ENCODE measurements at regions not wholly inside any gene's neighbourhood (a gene's known extent, or its start where the extent isn't known, plus 50 kb on each side); places are given as distances from the start of the nearest gene placed in this dataset.
A peak's percentile ranks its signal among the peaks of the same experiment; 100 is the strongest.

GRCh38 chr1:22228074-22228473 is 85.2 kb upstream of the WNT4 start:
- no peak for DNase-seq (ENCODE audit: low read depth in 6 of 9, low spot score in 9 of 9)
- H3K36me3 ChIP-seq (ENCODE audit: control insufficient read depth in 2 of 2, insufficient read depth in 2 of 2, low read length in 1 of 2): no peaks in the 10 kb centered on the region
- peaks cover 0 to 2% of the 10 kb centered on the region in 2 donors for H3K27me3 ChIP-seq (ENCODE audit: control insufficient read depth in 2 of 2, insufficient read depth in 1 of 2, low read length in 1 of 2)
- H3K27ac ChIP-seq (ENCODE audit: low read depth in 1 of 2, low read length in 1 of 2): no peak overlapping the region
- H3K9me3 ChIP-seq (ENCODE audit: control insufficient read depth in 2 of 2, insufficient read depth in 1 of 2, low read length in 1 of 2): peaks cover 0 to 2% of the 10 kb centered on the region in 2 donors
- WGBS: 96% methylated on average over 8 of the region's 8 CpGs
- H3K4me1 ChIP-seq (ENCODE audit: control insufficient read depth in 2 of 2, insufficient read depth in 2 of 2, low read length in 2 of 2): no peaks in the 10 kb centered on the region
- no peak overlapping the region for H3K4me3 ChIP-seq (ENCODE audit: low read length in 2 of 2)

- Histone ChIP-seq H3K27ac (ENCODE audit: low read depth in 1 of 2, low read length in 1 of 2) (no peak overlapping the region), H3K36me3 (ENCODE audit: control insufficient read depth in 2 of 2, insufficient read depth in 2 of 2, low read length in 1 of 2) (no peaks in the 10 kb centered on the region), H3K4me3 (ENCODE audit: low read length in 2 of 2) (no peak overlapping the region), H3K9me3 (ENCODE audit: control insufficient read depth in 2 of 2, insufficient read depth in 1 of 2, low read length in 1 of 2) (peaks cover 0 to 2% of the 10 kb centered on the region in 2 donors), H3K27me3 (ENCODE audit: control insufficient read depth in 2 of 2, insufficient read depth in 1 of 2, low read length in 1 of 2) (peaks cover 0 to 3% of the 10 kb centered on the region in 2 donors), H3K4me1 (ENCODE audit: control insufficient read depth in 2 of 2, insufficient read depth in 2 of 2, low read length in 2 of 2) (no peaks in the 10 kb centered on the region)
- no peak for DNase-seq (ENCODE audit: low read depth in 6 of 9, low spot score in 9 of 9)
- 84% methylated on average over 7 of the region's 7 CpGs for WGBS
These were observed 85.6 kb upstream of the WNT4 start for GRCh38 chr1:22228505-22228911.

- H3K36me3 ChIP-seq (ENCODE audit: control insufficient read depth in 2 of 2, insufficient read depth in 2 of 2, low read length in 1 of 2): no peaks in the 10 kb centered on the region
- H3K4me1 ChIP-seq (ENCODE audit: control insufficient read depth in 2 of 2, insufficient read depth in 2 of 2, low read length in 2 of 2): no peaks in the 10 kb centered on the region
- H3K27ac ChIP-seq (ENCODE audit: low read depth in 1 of 2, low read length in 1 of 2): no peak overlapping the region
- no peak overlapping the region for H3K4me3 ChIP-seq (ENCODE audit: low read length in 2 of 2)
- peaks cover 0 to 2% of the 10 kb centered on the region in 2 donors for H3K9me3 ChIP-seq (ENCODE audit: control insufficient read depth in 2 of 2, insufficient read depth in 1 of 2, low read length in 1 of 2)
- peaks cover 0 to 10% of the 10 kb centered on the region in 2 donors for H3K27me3 ChIP-seq (ENCODE audit: control insufficient read depth in 2 of 2, insufficient read depth in 1 of 2, low read length in 1 of 2)
- no peak for DNase-seq (ENCODE audit: low read depth in 6 of 9, low spot score in 9 of 9)
- 93% methylated on average over 2 of the region's 2 CpGs for WGBS
These were observed 86.5 kb upstream of the WNT4 start for GRCh38 chr1:22229379-22229778.

GRCh38 chr1:22231068-22231593 is 88.2 kb upstream of the WNT4 start:
- H3K4me1 ChIP-seq (ENCODE audit: control insufficient read depth in 2 of 2, insufficient read depth in 2 of 2, low read length in 2 of 2): no peaks in the 10 kb centered on the region

DNA sequence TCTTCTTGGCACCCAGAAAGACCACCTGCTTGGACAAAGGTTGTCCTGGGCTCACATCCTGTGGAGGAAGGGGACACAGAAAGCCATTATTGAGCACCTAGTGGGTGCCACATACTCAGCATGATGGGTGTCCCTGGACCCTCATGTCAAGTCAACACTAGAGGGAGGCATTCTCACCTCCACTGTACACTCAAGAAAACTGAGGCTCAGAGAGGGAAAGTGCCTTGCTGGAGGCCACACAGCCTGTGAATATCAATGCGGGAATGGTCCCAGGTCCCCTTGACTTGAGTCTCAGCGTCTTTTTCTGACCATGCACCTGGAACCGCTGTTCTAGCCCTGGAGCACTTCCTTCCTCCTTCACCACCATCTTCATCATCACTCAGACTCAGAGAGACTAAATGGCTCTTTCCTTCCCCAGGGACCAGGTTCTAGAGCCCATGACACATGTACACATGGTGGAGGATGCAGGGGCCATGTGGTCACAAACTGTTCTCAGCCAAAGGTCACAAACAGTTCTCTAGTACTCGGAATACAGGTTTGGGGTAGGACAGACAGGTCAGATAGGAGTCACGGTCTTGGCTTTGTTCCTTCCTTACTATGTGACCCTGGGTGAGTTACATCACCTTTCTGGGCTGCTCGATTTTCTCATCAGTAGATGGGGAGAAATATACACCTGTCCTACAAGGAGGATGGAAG is 89.2 kb upstream of the WNT4 start:
- Histone ChIP-seq H3K27ac (ENCODE audit: low read depth in 1 of 2, low read length in 1 of 2) (no peak overlapping the region), H3K4me1 (ENCODE audit: control insufficient read depth in 2 of 2, insufficient read depth in 2 of 2, low read length in 2 of 2) (no peaks in the 10 kb centered on the region)
- 74% methylated on average over 6 of the region's 6 CpGs for WGBS

More at GRCh38 chr1:22231068-22231593, 88.2 kb upstream of the WNT4 start:
- Histone ChIP-seq H3K4me3 (ENCODE audit: low read length in 2 of 2) (no peak overlapping the region), H3K27me3 (ENCODE audit: control insufficient read depth in 2 of 2, insufficient read depth in 1 of 2, low read length in 1 of 2) (peaks cover 0 to 12% of the 10 kb centered on the region in 2 donors), H3K36me3 (ENCODE audit: control insufficient read depth in 2 of 2, insufficient read depth in 2 of 2, low read length in 1 of 2) (no peaks in the 10 kb centered on the region), H3K27ac (ENCODE audit: low read depth in 1 of 2, low read length in 1 of 2) (no peak overlapping the region), H3K9me3 (ENCODE audit: control insufficient read depth in 2 of 2, insufficient read depth in 1 of 2, low read length in 1 of 2) (peaks cover 0 to 2% of the 10 kb centered on the region in 2 donors)
- WGBS: 90% methylated on average over 3 of the region's 3 CpGs
- DNase-seq (ENCODE audit: low read depth in 6 of 9, low spot score in 9 of 9): no peak

DNA sequence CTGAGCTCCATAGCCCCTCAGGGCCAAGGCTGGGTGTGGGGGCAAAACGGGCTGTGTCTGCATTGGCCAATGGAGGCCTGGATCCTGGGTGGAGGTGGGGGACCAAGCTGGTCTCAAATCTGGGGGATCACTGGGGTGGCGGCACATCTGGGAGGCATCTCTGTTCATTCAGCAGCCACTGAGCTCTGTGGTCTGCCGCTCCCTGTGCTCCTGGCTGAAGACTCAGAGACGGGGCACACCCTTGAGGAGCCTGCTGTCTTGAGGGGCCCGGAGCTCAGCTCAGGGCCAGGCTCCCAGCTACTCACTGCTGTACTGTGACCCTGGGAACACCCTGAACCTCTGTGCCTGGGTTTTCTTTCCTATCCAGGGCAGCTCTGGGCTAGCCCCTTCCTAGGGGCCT is 90.3 kb upstream of the WNT4 start:
- Histone ChIP-seq H3K27me3 (ENCODE audit: control insufficient read depth in 2 of 2, insufficient read depth in 1 of 2, low read length in 1 of 2) (peaks cover 0 to 16% of the 10 kb centered on the region in 2 donors), H3K27ac (ENCODE audit: low read depth in 1 of 2, low read length in 1 of 2) (no peak overlapping the region), H3K9me3 (ENCODE audit: control insufficient read depth in 2 of 2, insufficient read depth in 1 of 2, low read length in 1 of 2) (peaks cover 0 to 2% of the 10 kb centered on the region in 2 donors), H3K4me3 (ENCODE audit: low read length in 2 of 2) (no peak overlapping the region), H3K4me1 (ENCODE audit: control insufficient read depth in 2 of 2, insufficient read depth in 2 of 2, low read length in 2 of 2) (no peaks in the 10 kb centered on the region), H3K36me3 (ENCODE audit: control insufficient read depth in 2 of 2, insufficient read depth in 2 of 2, low read length in 1 of 2) (no peaks in the 10 kb centered on the region)
- no peak for DNase-seq (ENCODE audit: low read depth in 6 of 9, low spot score in 9 of 9)
- WGBS: 97% methylated on average over 5 of the region's 5 CpGs

More for the DNA sequence above, 89.2 kb upstream of the WNT4 start:
- no peak overlapping the region for H3K4me3 ChIP-seq (ENCODE audit: low read length in 2 of 2)
- H3K9me3 ChIP-seq (ENCODE audit: control insufficient read depth in 2 of 2, insufficient read depth in 1 of 2, low read length in 1 of 2): peaks cover 0 to 2% of the 10 kb centered on the region in 2 donors
- no peaks in the 10 kb centered on the region for H3K36me3 ChIP-seq (ENCODE audit: control insufficient read depth in 2 of 2, insufficient read depth in 2 of 2, low read length in 1 of 2)
- no peak for DNase-seq (ENCODE audit: low read depth in 6 of 9, low spot score in 9 of 9)
- peaks cover 0 to 16% of the 10 kb centered on the region in 2 donors for H3K27me3 ChIP-seq (ENCODE audit: control insufficient read depth in 2 of 2, insufficient read depth in 1 of 2, low read length in 1 of 2)

GRCh38 chr1:22234476-22235030 is 91.7 kb upstream of the WNT4 start:
- peaks cover 0 to 16% of the 10 kb centered on the region in 2 donors for H3K27me3 ChIP-seq (ENCODE audit: control insufficient read depth in 2 of 2, insufficient read depth in 1 of 2, low read length in 1 of 2)
- no peak overlapping the region for H3K4me3 ChIP-seq (ENCODE audit: low read length in 2 of 2)
- peak overlapping the region in 1 of 2 donors; percentile 43 for H3K27ac ChIP-seq (ENCODE audit: low read depth in 1 of 2, low read length in 1 of 2)
- H3K36me3 ChIP-seq (ENCODE audit: control insufficient read depth in 2 of 2, insufficient read depth in 2 of 2, low read length in 1 of 2): no peaks in the 10 kb centered on the region
- WGBS: 56% methylated on average over 4 of the region's 4 CpGs
- no peaks in the 10 kb centered on the region for H3K4me1 ChIP-seq (ENCODE audit: control insufficient read depth in 2 of 2, insufficient read depth in 2 of 2, low read length in 2 of 2)
- H3K9me3 ChIP-seq (ENCODE audit: control insufficient read depth in 2 of 2, insufficient read depth in 1 of 2, low read length in 1 of 2): peaks cover 0 to 2% of the 10 kb centered on the region in 2 donors
- no peak for DNase-seq (ENCODE audit: low read depth in 6 of 9, low spot score in 9 of 9)

DNA sequence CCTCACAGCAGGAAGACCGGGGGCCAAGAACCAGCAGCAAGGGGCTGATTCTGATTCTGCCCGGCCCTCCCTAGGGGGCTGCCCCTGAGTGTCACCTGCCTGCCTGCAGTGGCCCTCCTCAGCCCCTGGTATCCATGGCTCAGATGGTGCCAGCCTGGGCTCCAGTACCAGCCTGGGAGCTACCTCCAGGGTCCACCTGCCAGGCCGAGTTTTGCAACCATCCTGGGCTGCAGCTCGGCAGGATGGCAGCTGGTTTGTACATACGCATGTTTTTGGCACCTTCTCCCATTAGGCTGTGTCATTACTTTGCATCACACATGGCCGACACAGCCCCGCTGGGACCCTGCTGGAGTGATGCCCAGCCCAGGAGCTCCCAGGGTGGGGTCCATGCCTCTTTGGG is 93.3 kb upstream of the WNT4 start:
- Histone ChIP-seq H3K9me3 (ENCODE audit: control insufficient read depth in 2 of 2, insufficient read depth in 1 of 2, low read length in 1 of 2) (peaks cover 0 to 2% of the 10 kb centered on the region in 2 donors), H3K4me1 (ENCODE audit: control insufficient read depth in 2 of 2, insufficient read depth in 2 of 2, low read length in 2 of 2) (no peaks in the 10 kb centered on the region), H3K4me3 (ENCODE audit: low read length in 2 of 2) (no peak overlapping the region), H3K27ac (ENCODE audit: low read depth in 1 of 2, low read length in 1 of 2) (no peak overlapping the region), H3K36me3 (ENCODE audit: control insufficient read depth in 2 of 2, insufficient read depth in 2 of 2, low read length in 1 of 2) (no peaks in the 10 kb centered on the region), H3K27me3 (ENCODE audit: control insufficient read depth in 2 of 2, insufficient read depth in 1 of 2, low read length in 1 of 2) (peaks cover 0 to 16% of the 10 kb centered on the region in 2 donors)
- no peak for DNase-seq (ENCODE audit: low read depth in 6 of 9, low spot score in 9 of 9)
- 67% methylated on average over 7 of the region's 7 CpGs for WGBS

DNA sequence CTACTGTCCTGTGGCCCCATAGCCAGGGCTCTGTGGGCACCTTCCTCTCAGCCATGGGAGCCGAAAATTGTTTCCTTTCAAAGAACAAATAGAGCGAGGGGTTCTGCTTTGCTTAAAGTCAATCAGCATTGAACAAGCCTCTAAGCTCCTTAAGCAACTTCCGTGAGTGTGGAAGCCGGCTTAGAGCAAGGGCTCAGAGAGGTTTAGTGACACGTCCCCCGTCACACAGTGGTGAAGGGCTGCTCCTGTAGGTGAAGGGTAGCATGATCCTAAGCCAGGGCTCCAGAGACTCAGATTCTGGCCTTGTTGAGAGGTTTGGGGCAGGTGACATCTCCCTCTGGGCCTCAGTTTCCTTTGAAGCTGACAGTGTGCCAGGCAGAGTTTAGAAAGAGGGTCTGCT is 94.0 kb upstream of the WNT4 start:
- 84% methylated on average over 6 of the region's 6 CpGs for WGBS
- Histone ChIP-seq H3K36me3 (ENCODE audit: control insufficient read depth in 2 of 2, insufficient read depth in 2 of 2, low read length in 1 of 2) (no peaks in the 10 kb centered on the region), H3K27me3 (ENCODE audit: control insufficient read depth in 2 of 2, insufficient read depth in 1 of 2, low read length in 1 of 2) (peaks cover 0 to 16% of the 10 kb centered on the region in 2 donors), H3K4me3 (ENCODE audit: low read length in 2 of 2) (no peak overlapping the region), H3K4me1 (ENCODE audit: control insufficient read depth in 2 of 2, insufficient read depth in 2 of 2, low read length in 2 of 2) (no peaks in the 10 kb centered on the region), H3K9me3 (ENCODE audit: control insufficient read depth in 2 of 2, insufficient read depth in 1 of 2, low read length in 1 of 2) (no peaks in the 10 kb centered on the region), H3K27ac (ENCODE audit: low read depth in 1 of 2, low read length in 1 of 2) (no peak overlapping the region)
- DNase-seq (ENCODE audit: low read depth in 6 of 9, low spot score in 9 of 9): no peak

Measured in thymus (tissue), 11 donors.